ENCODE measurements at regions not wholly inside any gene's neighbourhood (a gene's known extent, or its start where the extent isn't known, plus 50 kb on each side); places are given as distances from the start of the nearest gene placed in this dataset.

- intact Hi-C loops (cut with DNase I; ENCODE audit: low total_unique reads): no loop called here
- no peak for DNase-seq (ENCODE audit: low spot score in 2 of 2)
- no peak for TF ChIP-seq POLR2AphosphoS5 (IDR thresholded peaks at IDR 0.05)
- no peak for TF ChIP-seq CTCF (IDR thresholded peaks at IDR 0.05)
- TF ChIP-seq POLR2A (IDR thresholded peaks at IDR 0.05): no peak
- Histone ChIP-seq H3K4me1 (no peaks in the 10 kb centered on the region), H3K9me3 (no peaks in the 10 kb centered on the region), H3K36me3 (no peaks in the 10 kb centered on the region), H3K4me3 (no peak overlapping the region), H3K27ac (no peak overlapping the region), H3K27me3 (no peaks in the 10 kb centered on the region)
Observed at GRCh38 chr10:62718585-62718984, 85.9 kb upstream of the ADO start.

GRCh38 chr10:62719061-62719460 lies 85.5 kb upstream of the ADO start:
- TF ChIP-seq POLR2A (IDR thresholded peaks at IDR 0.05) (no peak), POLR2AphosphoS5 (IDR thresholded peaks at IDR 0.05) (no peak), CTCF (IDR thresholded peaks at IDR 0.05) (no peak)
- no peak overlapping the region for H3K27ac ChIP-seq
- H3K9me3 ChIP-seq: no peaks in the 10 kb centered on the region
- intact Hi-C loops (cut with DNase I; ENCODE audit: low total_unique reads): no loop called here
- no peak overlapping the region for H3K4me3 ChIP-seq
- H3K4me1 ChIP-seq: no peaks in the 10 kb centered on the region
- H3K36me3 ChIP-seq: no peaks in the 10 kb centered on the region
- DNase-seq (ENCODE audit: low spot score in 2 of 2): no peak
- H3K27me3 ChIP-seq: no peaks in the 10 kb centered on the region

- DNase-seq (ENCODE audit: low spot score in 2 of 2): no peak
- Histone ChIP-seq H3K27me3 (no peaks in the 10 kb centered on the region), H3K4me1 (no peaks in the 10 kb centered on the region), H3K4me3 (no peak overlapping the region), H3K27ac (no peak overlapping the region), H3K9me3 (no peaks in the 10 kb centered on the region), H3K36me3 (no peaks in the 10 kb centered on the region)
- intact Hi-C loops (cut with DNase I; ENCODE audit: low total_unique reads): no loop called here
- TF ChIP-seq POLR2A (IDR thresholded peaks at IDR 0.05) (no peak), CTCF (IDR thresholded peaks at IDR 0.05) (no peak), POLR2AphosphoS5 (IDR thresholded peaks at IDR 0.05) (no peak)
Observed at GRCh38 chr10:62721687-62722086, 82.8 kb upstream of the ADO start.

- no peaks in the 10 kb centered on the region for H3K27me3 ChIP-seq
- no peak for DNase-seq (ENCODE audit: low spot score in 2 of 2)
- intact Hi-C loops (cut with DNase I; ENCODE audit: low total_unique reads): no loop called here
Observed at GRCh38 chr10:62723375-62723774, 81.1 kb upstream of the ADO start.

GRCh38 chr10:62724465-62724864 lies 80.1 kb upstream of the ADO start:
- DNase-seq (ENCODE audit: low spot score in 2 of 2): no peak
- Histone ChIP-seq H3K9me3 (no peaks in the 10 kb centered on the region), H3K27ac (no peak overlapping the region), H3K4me3 (no peak overlapping the region), H3K36me3 (no peaks in the 10 kb centered on the region), H3K4me1 (no peaks in the 10 kb centered on the region), H3K27me3 (no peaks in the 10 kb centered on the region)
- intact Hi-C loops (cut with DNase I; ENCODE audit: low total_unique reads): no loop called here
- TF ChIP-seq CTCF (IDR thresholded peaks at IDR 0.05): no peak
- TF ChIP-seq POLR2A (IDR thresholded peaks at IDR 0.05): no peak
- no peak for TF ChIP-seq POLR2AphosphoS5 (IDR thresholded peaks at IDR 0.05)

More at GRCh38 chr10:62723375-62723774, 81.1 kb upstream of the ADO start:
- Histone ChIP-seq H3K4me1 (no peaks in the 10 kb centered on the region), H3K36me3 (no peaks in the 10 kb centered on the region), H3K27ac (no peak overlapping the region), H3K4me3 (no peak overlapping the region), H3K9me3 (no peaks in the 10 kb centered on the region)
- TF ChIP-seq CTCF (IDR thresholded peaks at IDR 0.05) (no peak), POLR2A (IDR thresholded peaks at IDR 0.05) (no peak), POLR2AphosphoS5 (IDR thresholded peaks at IDR 0.05) (no peak)

Data from breast epithelium (tissue), 4 donors.